ENCODE measurements at regions not wholly inside any gene's neighbourhood (a gene's known extent, or its start where the extent isn't known, plus 50 kb on each side); places are given as distances from the start of the nearest gene placed in this dataset.

GRCh38 chr15:66993090-66993489 lies 72.3 kb upstream of the SMAD3 start (continued):
- TF ChIP-seq, protein P1, sequence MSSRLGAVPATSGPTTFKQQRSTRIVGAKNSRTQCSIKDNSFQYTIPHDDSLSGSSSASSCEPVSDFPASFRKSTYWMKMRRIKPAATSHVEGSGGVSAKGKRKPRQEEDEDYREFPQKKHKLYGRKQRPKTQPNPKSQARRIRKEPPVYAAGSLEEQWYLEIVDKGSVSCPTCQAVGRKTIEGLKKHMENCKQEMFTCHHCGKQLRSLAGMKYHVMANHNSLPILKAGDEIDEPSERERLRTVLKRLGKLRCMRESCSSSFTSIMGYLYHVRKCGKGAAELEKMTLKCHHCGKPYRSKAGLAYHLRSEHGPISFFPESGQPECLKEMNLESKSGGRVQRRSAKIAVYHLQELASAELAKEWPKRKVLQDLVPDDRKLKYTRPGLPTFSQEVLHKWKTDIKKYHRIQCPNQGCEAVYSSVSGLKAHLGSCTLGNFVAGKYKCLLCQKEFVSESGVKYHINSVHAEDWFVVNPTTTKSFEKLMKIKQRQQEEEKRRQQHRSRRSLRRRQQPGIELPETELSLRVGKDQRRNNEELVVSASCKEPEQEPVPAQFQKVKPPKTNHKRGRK (tag; IDR thresholded peaks at IDR 0.05), result peak; percentile 63
- TF ChIP-seq NR2F6 (CRISPR knock-in tag; IDR thresholded peaks at IDR 0.05), result no peak
- no peak for TF ChIP-seq PML (IDR thresholded peaks at IDR 0.05; ENCODE audit: low read length)
- TF ChIP-seq HIVEP1 (CRISPR knock-in tag; IDR thresholded peaks at IDR 0.05), result no peak
- no peak for TF ChIP-seq GATA2 (CRISPR knock-in tag; IDR thresholded peaks at IDR 0.05)

DNA sequence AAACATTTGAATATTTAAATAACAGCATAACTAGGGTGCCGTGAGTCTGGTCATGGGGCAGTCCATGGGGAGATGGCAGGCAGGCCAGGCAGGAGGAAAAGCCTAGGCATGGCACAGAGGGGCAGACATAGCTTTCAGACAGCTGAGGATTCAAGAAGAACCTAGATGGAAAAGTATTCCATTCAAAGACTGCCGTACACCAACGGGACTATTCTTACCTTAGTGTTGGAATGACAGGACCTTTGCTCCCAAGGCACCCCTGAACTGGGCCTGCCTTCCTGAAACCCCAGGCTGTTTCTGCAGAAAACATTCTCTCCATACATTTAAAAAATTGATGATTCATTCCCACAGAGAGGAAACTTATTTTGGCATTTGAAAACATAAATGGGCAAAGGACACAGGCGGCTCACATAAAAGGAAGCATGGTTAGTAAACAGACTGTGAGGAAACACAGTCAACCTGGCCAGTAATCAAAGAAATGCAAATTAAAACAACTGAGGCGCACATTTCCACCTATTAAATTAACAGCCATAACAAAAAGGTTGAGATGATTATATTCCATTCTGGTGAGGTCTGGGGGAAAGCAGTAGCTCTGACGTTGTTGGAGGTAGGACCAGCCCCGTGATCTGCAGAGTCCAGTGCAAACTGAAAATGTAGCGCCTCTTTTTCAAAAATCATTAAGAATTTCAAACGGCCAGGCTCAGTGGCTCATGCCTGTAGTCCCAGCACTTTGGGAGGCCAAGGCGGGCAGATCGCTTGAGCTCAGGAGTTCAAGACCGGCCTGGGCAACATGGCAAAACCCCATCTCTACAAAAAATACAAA lies 71.3 kb upstream of the SMAD3 start:
- H3K4me2 ChIP-seq (ENCODE audit: insufficient read depth, low read length), result no peak overlapping the region
- peaks cover 0 to 3% of the 10 kb centered on the region in 2 experiments; a peak in 3 of 5 replicates for H3K4me1 ChIP-seq (replicated peaks in 1 of 2; ENCODE audit: control insufficient read depth in 2 of 2, insufficient read depth in 2 of 2, low read length in 2 of 2)
- DNase-seq (ENCODE audit: extremely low read depth in 1 of 4, low spot score in 3 of 4), result peak in 1 of 4 experiments; percentile 4
- no peaks in the 10 kb centered on the region for H3K9me3 ChIP-seq (replicated peaks; ENCODE audit: control insufficient read depth, insufficient read depth, low read depth, low read length)
- intact Hi-C loops (cut with micrococcal nuclease) (no loop called here), in situ Hi-C loops (cut with MboI) (no loop called here)
- no peak for TF ChIP-seq DIDO1 (tag; IDR thresholded peaks at IDR 0.05; ENCODE audit: low read depth)
- TF ChIP-seq C11orf30 (IDR thresholded peaks at IDR 0.05; ENCODE audit: low read depth), result peak; percentile 20; the same call in 1 of the 2 replicates
- 0 out of 2 replicates have a peak, but pooled peaks have one; percentile 19 for TF ChIP-seq MAFG (tag; conservative IDR thresholded peaks at IDR 0.05)
- no peak for TF ChIP-seq ZNF551 (CRISPR knock-in tag; IDR thresholded peaks at IDR 0.05)
- TF ChIP-seq NFE2 (IDR thresholded peaks at IDR 0.05; ENCODE audit: low read depth), result peak; percentile 49
- TF ChIP-seq, protein P2, sequence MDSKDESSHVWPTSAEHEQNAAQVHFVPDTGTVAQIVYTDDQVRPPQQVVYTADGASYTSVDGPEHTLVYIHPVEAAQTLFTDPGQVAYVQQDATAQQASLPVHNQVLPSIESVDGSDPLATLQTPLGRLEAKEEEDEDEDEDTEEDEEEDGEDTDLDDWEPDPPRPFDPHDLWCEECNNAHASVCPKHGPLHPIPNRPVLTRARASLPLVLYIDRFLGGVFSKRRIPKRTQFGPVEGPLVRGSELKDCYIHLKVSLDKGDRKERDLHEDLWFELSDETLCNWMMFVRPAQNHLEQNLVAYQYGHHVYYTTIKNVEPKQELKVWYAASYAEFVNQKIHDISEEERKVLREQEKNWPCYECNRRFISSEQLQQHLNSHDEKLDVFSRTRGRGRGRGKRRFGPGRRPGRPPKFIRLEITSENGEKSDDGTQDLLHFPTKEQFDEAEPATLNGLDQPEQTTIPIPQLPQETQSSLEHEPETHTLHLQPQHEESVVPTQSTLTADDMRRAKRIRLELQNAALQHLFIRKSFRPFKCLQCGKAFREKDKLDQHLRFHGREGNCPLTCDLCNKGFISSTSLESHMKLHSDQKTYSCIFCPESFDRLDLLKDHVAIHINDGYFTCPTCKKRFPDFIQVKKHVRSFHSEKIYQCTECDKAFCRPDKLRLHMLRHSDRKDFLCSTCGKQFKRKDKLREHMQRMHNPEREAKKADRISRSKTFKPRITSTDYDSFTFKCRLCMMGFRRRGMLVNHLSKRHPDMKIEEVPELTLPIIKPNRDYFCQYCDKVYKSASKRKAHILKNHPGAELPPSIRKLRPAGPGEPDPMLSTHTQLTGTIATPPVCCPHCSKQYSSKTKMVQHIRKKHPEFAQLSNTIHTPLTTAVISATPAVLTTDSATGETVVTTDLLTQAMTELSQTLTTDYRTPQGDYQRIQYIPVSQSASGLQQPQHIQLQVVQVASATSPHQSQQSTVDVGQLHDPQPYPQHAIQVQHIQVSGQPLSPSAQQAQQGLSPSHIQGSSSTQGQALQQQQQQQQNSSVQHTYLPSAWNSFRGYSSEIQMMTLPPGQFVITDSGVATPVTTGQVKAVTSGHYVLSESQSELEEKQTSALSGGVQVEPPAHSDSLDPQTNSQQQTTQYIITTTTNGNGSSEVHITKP (IDR thresholded peaks at IDR 0.05; ENCODE audit: partially characterized antibody), result peak; percentile 43
- 53% methylated on average over 12 of the region's 12 CpGs for WGBS (ENCODE audit: insufficient coverage, low coverage, missing lambda C conversion rate)
- H3K9me1 ChIP-seq (ENCODE audit: control insufficient read depth, insufficient read depth, low read length), result no peaks in the 10 kb centered on the region
- CTCF ChIA-PET (ENCODE audit: low intra/inter-chr PET ratio), result no interaction called here
- FAIRE-seq, result no peak
- H3K9ac ChIP-seq (ENCODE audit: insufficient read depth in 1 of 2, low read depth in 2 of 2, low read length in 2 of 2), result peak overlapping the region in 1 of 2 experiments; percentile 40; a peak in 1 of 4 replicates
- POLR2A ChIA-PET, result interaction anchor here (0.6 to 0.7 kb wide), 3 partner anchors 86 to 850 kb away, joined by 3 read pairs; no protein-coding TSS in a partner anchor
- H4K20me1 ChIP-seq (replicated peaks; ENCODE audit: control insufficient read depth, insufficient read depth, low read length), result no peaks in the 10 kb centered on the region
- no TSS peak for BruUV-seq (replicated peaks)
- ATAC-seq, result no peak
- H3K36me3 ChIP-seq (ENCODE audit: control insufficient read depth, insufficient read depth, low read length), result no peaks in the 10 kb centered on the region
- peaks cover 0 to 2% of the 10 kb centered on the region in 2 experiments; a peak in 1 of 5 replicates for H3K27me3 ChIP-seq (ENCODE audit: control insufficient read depth in 2 of 2, insufficient read depth in 2 of 2, low read length in 2 of 2)
- no peaks in the 10 kb centered on the region for H3K79me2 ChIP-seq (ENCODE audit: control insufficient read depth, insufficient read depth, low read length)
- H2AFZ ChIP-seq (ENCODE audit: low read depth, low read length), result peak overlapping the region; percentile 64; the same call in 1 of the 2 replicates
- H3K4me3 ChIP-seq, result no peak overlapping the region
- H3K27ac ChIP-seq (ENCODE audit: extremely low read depth, low read depth, low read length), result no peak overlapping the region
